GM19043 (cell line): ENCODE measurements at regions not wholly inside any gene's neighbourhood (a gene's known extent, or its start where the extent isn't known, plus 50 kb on each side); places are given as distances from the start of the nearest gene placed in this dataset.

ENCODE experiments used
- ATAC-seq: cut with Tn5 transposase; IDR thresholded peaks from one replicate; pipeline ENCODE4 v1.9.1; 2021; ENCODE audit warnings: low read depth; ENCODE audit not compliant: unreplicated experiment

DNA sequence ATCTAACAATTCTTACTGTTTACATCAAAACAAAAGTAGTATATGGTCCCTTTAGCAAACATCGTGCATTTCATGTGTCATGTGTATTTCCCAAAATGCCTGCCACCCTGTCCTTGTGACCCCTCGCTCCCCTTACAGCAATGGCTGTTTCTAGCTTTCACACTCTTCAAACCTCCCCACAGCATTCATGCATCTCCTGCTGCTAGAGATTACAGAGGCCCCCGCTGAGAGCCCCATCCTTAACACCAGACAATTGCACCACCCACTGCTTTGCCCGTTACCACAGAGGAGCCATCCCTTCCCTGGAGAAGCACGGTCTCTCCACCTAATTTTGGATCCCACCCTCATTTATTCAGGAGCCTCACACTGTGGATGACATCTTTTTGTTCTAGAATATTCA lies 149.7 kb upstream of the IRX4 start:
- ATAC-seq = no peak

DNA sequence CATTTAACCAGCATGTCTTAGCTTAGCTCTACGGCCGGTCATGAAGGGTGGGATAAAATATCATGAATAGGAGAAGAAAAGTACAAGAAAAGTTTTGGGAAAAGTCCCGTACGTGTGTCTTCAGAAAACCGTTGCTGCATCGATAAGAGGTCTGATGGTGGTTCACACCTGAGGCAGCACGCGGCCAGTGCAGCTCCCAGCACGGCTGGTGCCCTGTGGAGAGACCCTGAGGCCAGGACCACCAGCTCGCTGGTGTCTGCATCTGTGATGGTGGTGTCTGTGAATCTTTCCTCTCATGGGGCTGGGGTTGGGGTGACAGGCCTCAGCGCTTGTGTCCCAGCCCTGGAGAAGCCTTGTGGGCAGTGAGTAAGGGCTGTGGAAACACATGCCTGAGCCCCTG lies 148.9 kb upstream of the IRX4 start:
- no peak for ATAC-seq

DNA sequence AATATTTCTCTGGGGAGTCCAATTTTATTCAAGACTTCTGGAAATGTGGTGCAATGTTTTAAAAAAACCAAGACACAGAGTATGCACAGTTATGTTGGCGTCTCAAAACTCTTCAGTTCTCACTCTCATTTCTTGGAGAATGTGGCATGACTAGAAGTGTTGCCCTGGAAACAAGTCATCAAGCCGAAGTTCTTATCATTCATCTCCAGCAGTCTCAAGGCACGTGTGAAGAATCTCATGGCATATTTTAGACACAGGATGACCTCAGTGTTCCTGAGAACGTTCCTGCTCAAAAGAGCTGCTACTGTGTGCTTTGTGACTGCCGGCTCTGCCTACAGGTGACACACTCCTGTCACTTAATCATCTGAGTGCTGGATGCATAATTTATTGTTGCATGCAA lies 147.4 kb upstream of the IRX4 start:
- no peak for ATAC-seq

DNA sequence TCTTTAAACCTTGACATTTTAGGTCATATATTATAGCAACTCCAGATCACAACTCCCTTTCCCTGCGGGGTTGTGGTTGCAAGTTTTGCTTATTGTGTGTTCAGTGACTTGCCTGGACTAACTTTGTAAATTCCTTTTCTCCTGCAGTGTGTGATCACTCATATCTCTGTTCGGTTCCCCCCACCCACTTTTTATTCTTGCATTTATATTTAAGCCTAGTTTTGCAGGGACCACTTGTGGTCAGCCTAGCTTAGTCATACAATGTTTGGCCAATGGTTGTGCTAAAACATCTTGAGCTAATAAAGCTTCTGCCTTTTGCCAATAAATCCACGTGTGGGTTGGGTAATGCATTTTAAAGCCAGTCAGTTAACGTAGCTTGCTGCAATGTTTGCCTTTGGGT lies 146.5 kb upstream of the IRX4 start:
- ATAC-seq = no peak

DNA sequence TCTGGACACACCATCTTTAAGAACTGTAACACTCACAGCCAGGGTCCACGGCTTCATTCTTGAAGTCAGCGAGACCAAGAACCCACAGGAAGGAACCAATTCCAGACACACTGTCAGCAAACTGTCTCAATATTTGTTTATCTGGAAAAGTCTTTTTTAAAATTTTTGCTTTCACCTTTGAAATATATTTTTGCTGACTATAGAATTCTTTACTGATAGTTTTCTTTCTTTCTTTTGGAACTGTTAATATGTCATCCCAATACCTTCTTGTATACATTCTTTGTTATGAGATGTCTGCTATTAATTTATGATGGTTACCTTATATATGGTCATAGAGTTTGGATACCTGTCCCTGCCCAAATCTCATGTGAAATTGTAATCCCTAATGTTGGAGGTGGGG lies 145.1 kb upstream of the IRX4 start:
- ATAC-seq = no peak

DNA sequence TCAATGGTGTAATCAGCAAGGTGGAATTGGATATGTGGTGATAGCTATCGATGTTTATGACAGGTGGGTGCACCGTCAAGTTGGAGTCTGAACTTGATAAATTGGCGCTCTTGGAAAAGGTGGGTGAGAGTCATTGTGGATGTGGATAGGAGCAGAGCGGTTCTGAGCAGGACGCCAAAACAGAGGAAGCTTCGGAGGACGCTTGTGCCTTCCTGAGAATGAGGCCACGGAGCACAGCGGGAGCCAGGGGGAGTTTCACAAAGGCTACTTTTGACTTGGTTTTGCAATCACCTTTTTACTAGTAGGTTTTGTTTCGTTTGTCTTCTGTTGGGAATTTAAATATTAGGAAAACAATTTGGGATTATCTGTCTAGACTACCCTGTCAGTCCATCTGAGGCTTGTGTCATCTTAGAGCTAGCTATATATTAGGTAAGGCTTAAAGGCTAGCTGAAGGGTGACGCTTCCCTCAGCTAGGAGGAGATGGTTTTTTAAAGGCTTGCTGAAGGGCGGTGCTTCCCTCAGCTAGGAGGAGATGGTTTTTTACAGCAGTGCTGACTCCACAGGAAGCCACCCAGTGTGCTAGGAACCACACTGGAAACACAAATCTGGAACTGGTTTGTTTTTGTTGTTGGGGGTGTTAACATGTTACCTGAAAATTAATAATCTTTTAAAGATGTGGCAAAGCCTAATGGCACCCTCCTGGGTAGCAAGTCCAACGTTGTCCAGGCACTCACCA lies 142.4 kb upstream of the IRX4 start:
- no peak for ATAC-seq

DNA sequence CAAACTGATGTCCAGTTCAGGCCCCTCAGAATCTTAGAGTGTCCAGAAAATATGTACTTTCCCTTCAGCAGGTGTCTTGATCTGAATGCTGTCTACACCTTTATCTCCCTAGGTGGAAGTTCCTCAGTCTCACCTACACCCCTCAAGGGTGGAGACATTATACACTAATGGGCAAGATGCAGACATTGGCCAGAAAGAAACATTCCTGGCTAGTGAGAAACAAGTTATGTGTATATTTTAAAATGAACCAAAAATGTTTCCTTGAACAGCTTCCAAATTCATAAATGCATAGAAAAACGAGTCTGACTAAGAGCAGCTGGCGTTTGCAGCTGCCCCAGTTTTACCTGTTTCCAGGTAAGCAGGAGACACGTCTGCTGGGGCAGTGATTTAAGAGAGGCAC lies 140.5 kb upstream of the IRX4 start:
- ATAC-seq = no peak

DNA sequence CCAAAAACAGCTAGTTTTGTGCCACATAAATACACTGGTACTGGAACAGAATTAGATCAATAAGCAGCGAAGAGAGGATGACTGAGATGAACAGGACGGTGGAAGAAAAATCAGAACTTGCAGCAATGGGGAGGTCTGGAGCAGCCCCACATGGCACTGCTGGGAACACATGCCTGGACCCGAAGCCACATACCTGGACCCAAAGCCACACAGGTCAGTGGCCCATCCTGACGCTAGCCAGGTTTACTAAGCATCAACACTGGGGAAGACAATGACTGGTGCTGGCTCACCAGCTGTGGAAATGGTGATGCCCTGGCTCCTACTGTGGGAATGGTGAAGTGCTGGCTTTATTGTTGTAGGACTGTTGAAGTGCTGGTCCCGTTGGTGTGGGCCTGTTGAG lies 139.7 kb upstream of the IRX4 start:
- no peak for ATAC-seq

DNA sequence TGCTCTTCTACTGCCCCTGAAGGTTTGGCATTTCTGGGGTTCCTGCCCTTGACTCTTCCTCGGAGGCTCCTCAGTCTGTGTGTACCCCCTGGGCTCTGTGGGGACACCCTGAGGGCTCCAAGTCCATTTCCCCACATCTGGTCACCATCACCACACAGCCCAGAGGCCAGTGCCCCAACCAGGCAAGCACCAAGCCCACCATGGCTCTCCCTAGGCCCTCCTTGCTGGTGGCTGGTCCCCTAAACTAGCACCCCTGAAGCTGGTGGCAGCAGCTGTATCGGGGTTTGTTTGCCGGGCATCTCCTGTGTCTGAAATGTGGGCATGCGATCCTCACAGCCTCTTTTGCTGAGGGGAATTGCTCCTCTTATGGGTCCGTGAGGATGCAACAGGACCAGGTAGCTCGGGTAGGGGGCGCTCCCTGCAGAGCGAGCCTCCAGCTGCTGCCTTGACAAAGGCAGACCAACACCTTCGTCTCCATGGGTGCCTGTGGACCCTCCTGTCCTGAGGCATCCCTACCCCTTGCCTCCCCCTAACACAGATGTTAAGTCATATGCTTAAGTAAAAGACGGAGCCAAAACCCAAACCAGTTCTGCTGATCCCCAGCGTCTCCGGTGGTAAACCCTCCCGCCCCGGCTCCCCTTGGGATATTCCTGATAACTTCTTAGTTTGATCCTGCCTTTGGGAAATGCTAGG lies 138.9 kb upstream of the IRX4 start:
- ATAC-seq = no peak

DNA sequence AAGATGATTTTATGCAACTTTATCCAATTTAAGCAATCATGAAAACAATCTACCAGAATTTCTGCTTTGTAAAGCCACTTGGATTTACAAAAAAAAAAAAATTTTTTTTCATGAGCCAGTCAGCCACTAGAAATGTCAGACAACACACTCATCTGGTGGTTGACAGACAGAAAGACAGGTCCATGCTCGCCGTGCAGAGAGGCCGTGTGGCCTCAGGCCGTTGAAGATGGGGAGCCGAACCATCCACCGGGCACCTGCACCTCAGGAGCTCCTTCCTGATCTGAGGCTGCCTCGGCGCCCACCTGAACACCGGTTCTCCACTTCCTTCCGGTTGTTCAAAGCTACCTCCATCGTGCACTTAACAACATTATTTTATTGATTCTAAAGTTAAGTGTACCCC lies 138.0 kb upstream of the IRX4 start:
- ATAC-seq = no peak

DNA sequence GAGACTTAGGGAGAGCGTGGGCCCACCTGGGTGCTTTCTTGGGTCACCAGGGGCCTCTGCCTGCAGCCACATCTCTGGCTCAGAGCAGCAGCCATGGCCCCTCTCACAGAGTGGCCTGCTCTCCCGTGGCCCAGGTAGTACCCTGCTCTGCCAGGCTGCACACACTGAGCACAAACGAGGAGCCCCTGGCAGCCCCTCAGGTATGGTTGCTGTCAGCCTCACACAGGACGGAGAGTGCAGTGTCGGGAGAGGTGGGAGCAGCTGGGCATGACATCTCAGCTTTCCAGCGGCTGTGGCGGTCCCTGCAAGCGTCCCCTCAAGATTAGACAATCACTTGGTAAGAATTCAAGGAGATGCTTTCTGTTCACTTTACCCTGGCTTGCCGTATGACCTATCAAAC lies 137.0 kb upstream of the IRX4 start:
- ATAC-seq = no peak

DNA sequence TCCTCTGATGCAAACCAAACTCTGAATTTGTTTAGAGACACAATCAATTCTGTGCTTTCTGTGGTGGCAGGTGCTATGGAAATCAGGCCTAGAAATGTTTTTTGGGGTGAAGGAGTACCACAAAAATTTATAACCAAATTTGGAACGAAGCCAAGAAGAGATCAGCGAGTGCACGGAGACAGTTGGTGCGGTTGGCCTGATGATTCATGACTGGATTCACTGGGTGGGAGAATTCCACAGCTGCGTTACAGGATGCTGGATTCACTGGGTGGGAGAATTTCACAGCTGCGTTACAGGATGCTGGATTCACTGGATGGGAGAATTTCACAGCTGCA lies 135.6 kb upstream of the IRX4 start:
- ATAC-seq = no peak

DNA sequence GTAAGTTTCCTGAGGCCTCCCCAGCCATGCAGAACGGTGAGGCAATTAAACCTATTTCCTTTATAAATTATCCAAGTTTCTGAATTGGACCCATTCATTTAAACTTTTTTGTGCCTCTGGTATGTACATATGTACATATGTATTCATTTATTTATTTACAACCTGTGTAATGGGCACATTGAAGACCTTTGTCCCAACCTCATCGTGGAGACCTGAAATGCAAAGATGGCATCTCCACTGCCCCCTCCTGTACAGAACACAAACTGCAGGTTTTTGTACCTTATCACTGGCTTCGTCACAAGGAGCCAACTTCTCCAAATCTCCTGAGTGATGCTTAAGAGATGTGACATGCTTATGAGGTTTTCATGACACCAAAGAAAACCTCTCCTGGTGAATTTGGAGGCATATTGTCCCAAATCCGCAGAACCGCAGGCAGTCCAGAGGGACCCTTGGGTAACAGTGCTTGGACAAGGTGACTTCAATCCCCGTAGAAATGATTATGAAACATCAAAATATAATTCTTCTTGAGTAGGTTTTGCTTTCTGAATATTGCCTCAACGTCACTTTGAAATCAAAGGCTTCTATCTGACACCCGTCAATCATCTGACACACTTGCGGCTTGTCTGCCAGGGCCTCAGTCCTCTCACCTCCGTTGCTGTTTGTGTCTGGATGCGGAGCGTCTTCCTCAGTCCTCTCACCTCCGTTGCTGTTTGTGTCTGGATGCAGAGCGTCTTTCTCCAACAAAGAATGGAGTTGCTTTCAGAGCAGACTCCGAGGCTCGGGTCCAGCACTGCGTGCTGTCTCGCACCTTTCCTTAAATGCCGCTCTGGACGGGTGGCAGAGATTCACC lies 135.0 kb upstream of the IRX4 start:
- no peak for ATAC-seq

DNA sequence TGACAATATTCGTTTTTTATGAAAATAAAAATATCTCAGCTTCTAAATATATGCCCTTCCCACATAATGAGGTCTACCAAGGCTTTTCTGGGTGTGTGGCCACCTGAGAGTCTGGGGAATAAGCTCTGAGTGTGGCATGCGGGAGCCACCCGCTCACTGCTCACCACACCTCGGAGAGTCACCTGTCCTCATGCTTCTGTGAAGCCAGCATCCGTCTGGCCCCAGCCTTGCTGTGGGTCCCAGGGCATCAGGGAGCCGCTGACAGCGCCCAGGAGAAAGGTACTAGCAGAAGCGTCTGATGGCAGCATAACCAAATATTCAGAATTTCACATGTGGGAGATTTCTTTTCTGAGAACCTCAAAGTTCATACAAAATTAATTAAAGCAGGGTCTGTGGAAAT lies 133.2 kb upstream of the IRX4 start:
- ATAC-seq = no peak

DNA sequence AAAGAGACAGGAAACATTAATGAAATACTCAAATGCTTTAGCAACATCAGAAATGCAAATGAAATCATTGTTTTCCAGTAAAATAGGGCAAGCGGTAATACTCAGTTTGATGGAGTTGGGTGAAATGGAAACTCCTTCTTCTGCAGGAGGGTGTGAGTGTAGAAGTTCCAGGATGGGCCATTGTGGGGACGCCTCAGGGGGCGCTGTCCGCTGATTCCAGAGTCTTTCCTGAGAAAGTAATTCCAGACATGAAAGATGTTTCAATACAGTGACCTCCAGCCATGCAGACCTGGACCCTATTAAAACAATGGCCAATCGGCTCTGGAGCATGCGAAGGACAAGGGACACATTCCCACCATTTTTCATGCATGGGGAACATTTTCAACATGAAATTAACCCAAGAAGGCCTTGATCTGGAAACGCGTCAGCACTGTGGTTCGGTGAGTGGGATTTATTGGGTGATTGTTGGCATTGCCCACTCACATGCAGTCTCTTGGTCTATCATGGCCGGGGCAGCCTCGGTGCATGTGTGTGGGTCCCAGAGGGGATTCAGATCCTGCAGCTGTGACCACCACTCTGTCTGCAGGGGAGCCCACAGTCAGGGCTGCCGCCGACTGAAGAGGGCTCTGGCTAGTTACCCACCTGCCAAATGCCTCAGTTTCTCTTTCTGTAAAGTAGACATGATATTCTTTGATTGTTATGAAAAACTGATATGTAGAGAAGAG lies 132.6 kb upstream of the IRX4 start:
- ATAC-seq = no peak

DNA sequence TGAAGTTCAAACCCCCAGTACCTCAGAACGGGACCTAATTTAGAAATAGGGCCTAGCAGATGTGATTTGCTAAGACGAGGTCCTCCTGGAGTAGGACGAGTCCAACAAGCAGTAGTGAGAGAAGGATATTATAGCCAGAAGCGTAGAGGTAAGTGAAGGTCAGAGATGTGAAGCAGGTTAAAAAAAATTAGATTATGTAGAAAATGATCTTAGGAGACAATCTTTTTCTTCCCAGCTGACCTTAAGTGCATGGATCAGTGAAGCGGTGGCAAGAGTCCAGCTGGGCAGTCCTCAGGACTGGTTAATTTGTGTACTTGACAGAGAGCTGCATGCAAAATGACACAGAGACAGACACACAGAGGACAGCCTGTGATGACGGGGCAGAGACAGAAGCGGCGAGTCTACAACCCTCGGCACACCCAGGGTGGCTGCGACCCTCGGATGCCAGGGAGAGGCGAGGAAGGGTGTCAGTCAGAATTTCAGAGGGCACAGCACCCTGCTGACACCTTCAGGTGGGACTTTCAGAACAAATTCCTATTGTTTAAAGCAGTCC lies 131.4 kb upstream of the IRX4 start:
- ATAC-seq = no peak

DNA sequence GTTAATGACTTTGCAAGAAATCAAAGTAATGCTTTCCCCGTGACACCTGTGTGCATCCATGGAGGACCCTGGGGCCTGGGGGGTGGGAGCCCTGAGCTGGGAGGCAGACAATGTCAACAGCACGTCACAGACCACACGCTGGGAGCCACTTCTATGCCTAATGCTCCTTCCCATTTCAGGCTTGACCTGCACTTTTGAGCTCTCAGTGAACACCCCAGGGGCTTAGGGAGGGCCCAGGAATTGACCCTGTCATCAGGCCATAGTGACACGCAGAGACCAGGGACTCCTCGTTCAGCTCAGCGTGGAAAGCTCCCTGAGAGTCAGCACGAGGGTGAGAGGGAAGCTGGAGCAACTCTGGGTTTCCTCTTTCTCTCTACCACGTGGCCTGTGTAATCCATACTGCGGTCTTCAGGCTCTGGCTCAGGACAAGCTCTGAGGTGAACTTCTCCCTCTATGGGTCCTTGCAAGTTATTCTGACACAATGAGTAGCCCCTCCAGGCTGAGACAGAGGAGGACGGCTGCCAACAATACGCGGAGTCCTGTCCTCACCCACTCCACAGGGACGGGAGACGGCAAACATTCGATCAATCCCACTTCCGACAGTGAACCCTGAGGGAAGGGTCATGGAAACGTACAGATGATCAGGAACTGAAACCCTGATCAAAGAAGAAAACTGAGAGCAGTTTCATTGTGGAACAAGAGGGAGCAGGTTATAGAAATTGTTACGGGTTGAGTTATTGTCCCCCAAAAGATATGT lies 130.8 kb upstream of the IRX4 start:
- no peak for ATAC-seq

DNA sequence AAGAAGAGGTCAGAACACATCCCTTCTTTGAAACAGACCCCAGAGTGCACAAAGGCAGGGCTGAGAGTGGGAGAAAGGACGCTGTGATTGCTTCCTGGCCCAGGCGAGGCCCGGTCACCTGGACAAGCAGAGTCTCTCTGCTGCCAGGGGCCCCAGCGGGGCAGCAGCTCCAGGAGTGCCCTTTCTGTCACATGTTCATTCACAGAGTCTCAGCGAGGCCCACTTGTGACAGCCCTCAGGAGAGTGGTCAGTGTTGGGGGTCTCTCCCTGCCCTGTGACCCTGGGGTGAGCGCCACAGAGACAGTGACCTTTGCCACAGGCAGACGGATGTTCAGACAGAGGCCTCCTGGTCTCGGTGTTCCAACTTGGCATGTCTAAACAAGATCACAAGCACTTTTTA lies 130.2 kb upstream of the IRX4 start:
- no peak for ATAC-seq

DNA sequence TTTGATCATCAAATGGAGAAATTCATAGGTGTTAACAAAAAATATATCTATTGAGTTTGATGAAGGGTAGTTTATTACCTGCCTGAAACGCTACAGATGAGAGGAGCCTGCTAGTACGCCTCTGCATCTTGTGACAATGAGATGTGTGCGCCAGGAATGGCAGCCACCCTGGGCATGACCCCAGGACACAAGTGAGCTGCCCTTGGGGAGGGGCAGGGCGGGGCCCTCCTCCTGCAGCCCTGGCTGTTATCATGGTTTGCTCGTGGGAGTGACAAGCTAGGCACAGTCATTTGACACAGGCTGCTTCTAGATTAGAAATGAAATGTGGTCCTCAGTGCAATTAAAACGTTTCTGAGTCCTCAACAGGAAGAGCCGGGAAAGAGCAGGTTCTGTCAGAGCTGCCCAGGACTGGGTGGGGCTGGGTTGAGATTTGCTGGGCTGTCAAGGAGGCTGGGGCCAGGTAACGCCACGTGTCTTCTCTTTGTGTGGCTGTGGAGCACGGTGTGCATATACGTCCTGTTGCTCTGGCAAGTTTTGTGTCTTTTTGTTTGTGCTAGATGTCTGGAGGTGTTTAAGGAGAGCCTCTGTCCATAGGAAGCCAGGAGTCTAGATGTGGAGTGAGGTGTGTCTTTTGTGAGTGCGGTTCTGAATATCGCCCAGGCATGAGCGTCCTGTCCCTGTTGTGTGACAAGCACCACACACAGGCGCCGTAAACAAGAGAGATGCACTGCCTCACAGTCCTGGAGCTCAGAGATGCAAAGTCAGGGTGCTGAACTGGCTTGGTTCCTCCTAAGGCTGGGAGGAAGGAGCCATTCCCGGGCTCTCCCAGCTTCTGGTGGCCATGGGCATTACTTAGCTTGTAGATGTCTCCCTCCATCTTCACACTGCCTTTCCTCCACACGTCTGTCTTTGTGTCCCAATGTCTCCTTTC lies 129.0 kb upstream of the IRX4 start:
- no peak for ATAC-seq
